GM12872 (cell line): ENCODE measurements at regions not wholly inside any gene's neighbourhood (a gene's known extent, or its start where the extent isn't known, plus 50 kb on each side); places are given as distances from the start of the nearest gene placed in this dataset.

Experiments
- CTCF ChIP-seq: IDR thresholded peaks from 3 replicates; pipeline ENCODE4 v1.5.1; 2011; ENCODE audit warnings: low read depth, mild to moderate bottlenecking, low read length, moderate library complexity; ENCODE audit not compliant: insufficient read depth

- no peak for TF ChIP-seq CTCF
Observed at GRCh38 chr2:41723526-41723925, 324.3 kb upstream of the PKDCC start.

DNA sequence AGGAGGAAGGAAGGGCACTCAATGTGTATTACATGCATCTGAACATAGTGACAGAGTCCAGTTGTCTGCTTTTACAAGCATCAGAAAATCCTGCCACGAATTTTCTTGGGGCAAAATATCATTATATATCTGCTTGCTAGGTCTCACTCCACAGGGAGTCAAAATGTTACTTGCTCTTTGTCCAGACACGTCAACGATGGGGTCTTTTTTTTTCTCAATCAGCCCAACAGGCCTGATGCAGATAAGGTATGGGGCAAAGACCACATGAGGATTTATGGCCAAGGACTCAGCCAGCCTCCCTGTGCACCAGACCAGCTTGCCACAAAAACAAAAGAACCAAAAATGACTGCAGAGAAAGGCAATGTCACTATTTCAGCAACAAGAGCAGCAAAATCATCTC is 323.4 kb upstream of the PKDCC start:
- TF ChIP-seq CTCF: no peak

GRCh38 chr2:41725901-41726300 is 321.9 kb upstream of the PKDCC start:
- TF ChIP-seq CTCF: no peak

GRCh38 chr2:41726364-41726763 is 321.5 kb upstream of the PKDCC start:
- TF ChIP-seq CTCF: no peak

GRCh38 chr2:41727152-41727551 is 320.7 kb upstream of the PKDCC start:
- TF ChIP-seq CTCF: no peak

DNA sequence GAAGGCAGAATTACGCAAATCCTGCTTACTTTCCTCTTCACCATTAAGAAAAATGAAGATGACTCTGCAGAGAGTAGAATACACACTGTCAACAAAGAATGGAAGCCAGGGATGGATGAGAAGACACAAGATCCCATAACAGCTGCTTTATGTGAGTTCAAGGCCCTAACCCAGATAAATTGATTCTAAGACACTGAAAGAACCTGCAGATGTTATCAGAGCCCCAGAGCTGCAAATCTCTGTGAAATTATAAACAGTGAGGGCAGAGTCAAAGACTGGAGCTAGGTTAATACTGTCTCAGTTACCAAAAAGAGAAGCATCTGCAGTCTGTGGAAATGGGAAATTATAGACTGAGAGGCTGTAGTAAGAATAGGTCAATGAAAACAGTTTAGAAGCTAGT is 320.1 kb upstream of the PKDCC start:
- no peak for TF ChIP-seq CTCF

DNA sequence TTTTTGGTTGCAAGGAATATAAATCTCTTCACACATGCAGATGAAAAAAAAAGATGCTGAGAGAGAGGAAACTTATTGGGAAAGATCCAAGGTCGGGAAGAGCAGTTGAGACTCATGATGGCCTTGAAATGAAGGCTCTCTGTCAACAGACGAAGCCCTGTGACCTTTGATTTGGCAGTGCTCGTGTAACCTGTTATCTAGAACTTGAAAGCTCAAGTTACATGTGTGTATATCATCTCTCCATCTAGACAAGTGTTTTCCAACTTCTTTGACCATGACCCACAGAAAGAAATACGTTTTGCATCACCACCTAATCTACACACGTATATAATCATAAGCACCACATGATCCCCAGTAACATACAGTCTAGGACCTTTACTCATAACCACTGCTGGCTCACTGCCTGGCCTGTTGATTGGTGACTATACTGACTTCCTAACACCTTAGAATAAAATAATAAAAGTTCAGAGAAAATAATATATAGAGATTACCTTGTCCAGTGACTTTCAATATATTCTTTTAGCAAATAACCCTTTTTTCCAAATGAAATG is 319.0 kb upstream of the PKDCC start:
- TF ChIP-seq CTCF: no peak

- TF ChIP-seq CTCF: no peak
Observed at GRCh38 chr2:41729800-41730364, 317.9 kb upstream of the PKDCC start.
